Gastroesophageal sphincter (tissue), 4 donors: ENCODE measurements at regions not wholly inside any gene's neighbourhood (a gene's known extent, or its start where the extent isn't known, plus 50 kb on each side); places are given as distances from the start of the nearest gene placed in this dataset.

Experiments used
- ATAC-seq: fragments of 150-250 bp; one replicate; pipeline ENCODE4 v1.9.1; 2016; ENCODE audit warnings: mild to moderate bottlenecking, moderate library complexity
- H3K27ac ChIP-seq, 4 donors: fragments of 200-600 bp; sonication (generic) in 3 of 4; 1 replicate in 3 of 4; 2 replicates in 1 of 4; pipeline ENCODE4 v1.5.1; 2016 to 2019
- H3K27me3 ChIP-seq: fragments of 200-600 bp; sonication (generic); one replicate; pipeline ENCODE4 v1.5.1; 2019
- H3K36me3 ChIP-seq, 2 donors: fragments of 200-600 bp; sonication (generic); one replicate each; pipeline ENCODE4 v1.5.1; 2019; ENCODE audit warnings: control low read depth in 1 of 2
- H3K4me1 ChIP-seq, 3 donors: fragments of 200-600 bp; sonication (generic); 1 replicate in 2 of 3; 2 replicates in 1 of 3; pipeline ENCODE4 v1.5.1; 2016 to 2019; ENCODE audit warnings: control low read depth in 2 of 3
- H3K4me3 ChIP-seq, 2 donors: fragments of 200-600 bp; sonication (generic); one replicate each; pipeline ENCODE4 v1.5.1; 2019; ENCODE audit warnings: mild to moderate bottlenecking in 1 of 2, moderate library complexity in 1 of 2
- H3K9me3 ChIP-seq, 3 donors: fragments of 200-600 bp; sonication (generic); one replicate each; pipeline ENCODE4 v1.5.1; 2017 to 2019; ENCODE audit warnings: control low read depth in 2 of 3
- EP300 ChIP-seq: sonication (generic); formaldehyde crosslinking; IDR thresholded peaks from one replicate; pipeline ENCODE4 v1.6.1; 2017; ENCODE audit warnings: antibody characterized with exemption, mild to moderate bottlenecking
- POLR2A ChIP-seq, 2 donors: fragments of 450-650 bp; IDR thresholded peaks; one replicate each; pipeline ENCODE4 v1.6.1; 2017; ENCODE audit warnings: antibody characterized with exemption in 2 of 2, mild to moderate bottlenecking in 2 of 2, moderate library complexity in 1 of 2
- POLR2AphosphoS5 ChIP-seq: sonication (generic); formaldehyde crosslinking; IDR thresholded peaks from one replicate; pipeline ENCODE4 v1.6.1; 2017; ENCODE audit warnings: antibody characterized with exemption
- WGBS, 2 donors: methylation state at CpG; one replicate each; pipeline ENCODE4 v1.1.5; 2018; ENCODE audit warnings: low coverage in 1 of 2; 5-methylcytosine and 5-hydroxymethylcytosine counted together
- TF ChIP-seq, protein P1 (sequence below), 4 experiments: fragments of 200-600 bp in 2 of 4; fragments of 450-650 bp in 2 of 4; sonication (generic) in 1 of 4; IDR thresholded peaks; one replicate each; pipeline ENCODE4 v1.5.1; 2017 to 2019; ENCODE audit warnings: antibody characterized with exemption in 4 of 4, mild to moderate bottlenecking in 2 of 4, moderate library complexity in 2 of 4

DNA sequence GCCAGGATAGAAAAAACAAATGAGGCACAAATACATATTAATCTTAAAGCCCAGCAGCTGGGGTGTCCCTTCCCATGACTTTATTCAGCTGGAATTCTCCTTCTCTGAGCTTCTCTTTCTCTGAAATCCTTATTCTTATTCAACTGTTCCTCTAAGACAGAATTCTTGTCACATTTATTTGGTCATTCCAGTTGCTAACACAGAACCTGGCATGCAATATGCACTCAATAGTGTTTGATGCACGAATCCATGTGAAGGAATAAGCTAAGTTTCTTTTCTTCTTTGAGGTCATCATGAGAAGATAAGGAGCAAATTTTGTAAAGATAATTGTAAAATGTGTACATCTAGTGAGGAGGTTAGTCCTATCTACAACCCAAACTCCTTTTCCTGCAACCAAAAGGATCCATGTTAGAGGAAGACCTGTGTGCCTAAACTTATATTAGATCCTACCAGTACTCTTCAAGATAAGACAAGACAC, 154.2 kb upstream of the KCNMB2 start:
- 22 to 38% methylated on average over 1 of the region's 1 CpG for WGBS, 2 donors
- Histone ChIP-seq H3K27me3 (no peaks in the 10 kb centered on the region), H3K4me1 (peaks cover 0 to 43% (median 18%) of the 10 kb centered on the region in 3 donors), H3K36me3 (no peaks in the 10 kb centered on the region), H3K27ac (peak overlapping the region in 2 of 4 donors; percentile 64 to 67), H3K9me3 (no peaks in the 10 kb centered on the region), H3K4me3 (no peak overlapping the region)
- TF ChIP-seq, protein P1, sequence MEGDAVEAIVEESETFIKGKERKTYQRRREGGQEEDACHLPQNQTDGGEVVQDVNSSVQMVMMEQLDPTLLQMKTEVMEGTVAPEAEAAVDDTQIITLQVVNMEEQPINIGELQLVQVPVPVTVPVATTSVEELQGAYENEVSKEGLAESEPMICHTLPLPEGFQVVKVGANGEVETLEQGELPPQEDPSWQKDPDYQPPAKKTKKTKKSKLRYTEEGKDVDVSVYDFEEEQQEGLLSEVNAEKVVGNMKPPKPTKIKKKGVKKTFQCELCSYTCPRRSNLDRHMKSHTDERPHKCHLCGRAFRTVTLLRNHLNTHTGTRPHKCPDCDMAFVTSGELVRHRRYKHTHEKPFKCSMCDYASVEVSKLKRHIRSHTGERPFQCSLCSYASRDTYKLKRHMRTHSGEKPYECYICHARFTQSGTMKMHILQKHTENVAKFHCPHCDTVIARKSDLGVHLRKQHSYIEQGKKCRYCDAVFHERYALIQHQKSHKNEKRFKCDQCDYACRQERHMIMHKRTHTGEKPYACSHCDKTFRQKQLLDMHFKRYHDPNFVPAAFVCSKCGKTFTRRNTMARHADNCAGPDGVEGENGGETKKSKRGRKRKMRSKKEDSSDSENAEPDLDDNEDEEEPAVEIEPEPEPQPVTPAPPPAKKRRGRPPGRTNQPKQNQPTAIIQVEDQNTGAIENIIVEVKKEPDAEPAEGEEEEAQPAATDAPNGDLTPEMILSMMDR (IDR thresholded peaks at IDR 0.05), result no peak
- TF ChIP-seq POLR2A (IDR thresholded peaks at IDR 0.05) (no peak), EP300 (no peak), POLR2AphosphoS5 (no peak)
- ATAC-seq, result no peak

GRCh38 chr3:178382449-178383061, 153.7 kb upstream of the KCNMB2 start:
- Histone ChIP-seq H3K27me3 (no peaks in the 10 kb centered on the region), H3K4me1 (peaks cover 0 to 43% (median 18%) of the 10 kb centered on the region in 3 donors), H3K4me3 (no peak overlapping the region), H3K9me3 (no peaks in the 10 kb centered on the region), H3K36me3 (no peaks in the 10 kb centered on the region), H3K27ac (peak overlapping the region in 2 of 4 donors; percentile 64 to 67)
- TF ChIP-seq, protein P1 (IDR thresholded peaks at IDR 0.05), result no peak
- TF ChIP-seq POLR2A (IDR thresholded peaks at IDR 0.05) (no peak), POLR2AphosphoS5 (no peak), EP300 (no peak)
- ATAC-seq, result no peak
- WGBS, 2 donors, result 5 to 16% methylated on average over 1 of the region's 1 CpG

DNA sequence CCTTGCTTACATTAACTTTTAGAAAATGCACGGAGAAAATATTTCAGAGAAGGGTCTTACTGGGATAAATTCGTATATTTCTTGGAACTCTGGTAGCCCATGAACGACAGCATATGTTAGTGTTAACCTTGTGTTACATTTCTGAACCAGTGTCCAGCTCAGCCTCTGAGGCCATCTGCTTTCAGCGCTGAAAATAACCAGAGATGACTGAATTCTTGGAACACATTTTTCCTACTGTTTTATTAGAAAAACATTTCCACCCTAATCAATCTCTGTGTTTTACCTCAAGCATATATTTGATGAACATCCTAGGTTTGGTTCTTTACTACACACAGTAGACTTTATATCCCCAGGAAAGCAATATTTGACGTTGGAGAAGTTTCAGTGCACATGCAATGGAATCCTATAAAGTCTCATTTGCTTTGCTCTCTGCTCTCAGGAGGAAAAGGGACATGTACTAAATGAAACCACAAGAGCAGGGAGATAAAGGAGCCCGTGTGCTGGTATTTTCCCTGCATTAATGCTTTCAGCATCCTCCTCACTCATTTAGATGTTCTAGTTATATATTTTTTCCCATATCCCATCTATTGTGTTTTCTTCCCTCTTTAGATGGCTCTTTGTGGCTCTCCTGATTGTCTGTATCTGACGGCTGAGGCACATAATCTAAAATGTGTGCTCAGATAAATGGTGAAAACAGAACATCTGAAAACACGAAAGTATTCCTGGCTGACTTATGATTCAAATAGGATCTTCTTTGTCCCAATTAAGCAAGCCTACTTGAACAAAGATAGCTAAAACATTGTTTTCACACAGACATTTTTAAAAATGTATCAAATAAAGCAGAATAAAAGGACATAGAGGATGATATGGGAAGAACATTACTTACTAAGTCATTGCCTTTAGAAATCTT, 151.7 kb upstream of the KCNMB2 start:
- H3K4me3 ChIP-seq, result no peak overlapping the region
- TF ChIP-seq, protein P1 (IDR thresholded peaks at IDR 0.05), result peak in 1 of 4 experiments; percentile 42
- no peak for TF ChIP-seq POLR2A (IDR thresholded peaks at IDR 0.05)
- WGBS, 2 donors, result 16 to 25% methylated on average over 8 of the region's 8 CpGs
- no peaks in the 10 kb centered on the region for H3K9me3 ChIP-seq
- no peaks in the 10 kb centered on the region for H3K27me3 ChIP-seq
- ATAC-seq, result no peak
- peak overlapping the region; percentile 36 to 67 (median 62) for H3K27ac ChIP-seq
- H3K4me1 ChIP-seq, result peaks cover 0 to 43% (median 18%) of the 10 kb centered on the region in 3 donors
- H3K36me3 ChIP-seq, result no peaks in the 10 kb centered on the region

DNA sequence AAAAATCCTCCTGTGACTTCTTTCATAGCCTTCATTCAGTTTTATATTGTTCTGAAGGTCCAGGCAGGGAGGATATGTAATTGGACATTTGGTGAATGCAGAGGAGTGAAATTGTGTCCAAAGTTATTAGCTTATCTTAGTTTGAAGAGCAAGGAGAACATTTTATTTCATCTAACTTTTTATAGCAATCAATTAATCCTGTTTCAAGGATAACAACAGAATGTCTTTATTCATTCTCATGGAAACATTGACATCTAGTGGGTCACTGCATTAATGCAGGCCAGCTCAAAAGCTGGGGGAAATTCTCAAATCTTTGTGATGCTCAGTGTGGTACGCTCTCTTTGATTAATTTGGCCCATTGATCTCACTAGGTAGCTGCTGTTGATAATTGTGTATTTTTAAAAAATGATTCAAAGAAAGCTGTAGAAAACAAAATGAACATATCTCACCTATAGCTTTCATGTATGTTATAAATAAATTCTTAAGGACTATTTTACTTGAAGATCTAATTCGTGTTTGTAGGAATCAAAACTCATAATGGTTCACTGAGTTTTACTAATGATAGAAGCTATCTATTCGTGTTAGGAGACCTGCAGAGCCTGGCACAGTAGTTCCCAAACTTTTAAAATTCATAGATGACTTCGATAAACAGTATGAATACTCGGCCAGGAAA, 150.8 kb upstream of the KCNMB2 start:
- H3K36me3 ChIP-seq, result no peaks in the 10 kb centered on the region
- peaks cover 0 to 43% (median 18%) of the 10 kb centered on the region in 3 donors for H3K4me1 ChIP-seq
- H3K27me3 ChIP-seq, result no peaks in the 10 kb centered on the region
- peak overlapping the region; percentile 36 to 67 (median 62) for H3K27ac ChIP-seq
- 49 to 53% methylated on average over 5 of the region's 5 CpGs for WGBS, 2 donors
- no peaks in the 10 kb centered on the region for H3K9me3 ChIP-seq
- no peak overlapping the region for H3K4me3 ChIP-seq
- ATAC-seq, result peak; percentile 36
- no peak for TF ChIP-seq POLR2A (IDR thresholded peaks at IDR 0.05)
- TF ChIP-seq EP300, result no peak
- TF ChIP-seq, protein P1 (IDR thresholded peaks at IDR 0.05), result peak; percentile 75 to 97 (median 88)
